ENCODE measurements at regions not wholly inside any gene's neighbourhood (a gene's known extent, or its start where the extent isn't known, plus 50 kb on each side); places are given as distances from the start of the nearest gene placed in this dataset.

DNA sequence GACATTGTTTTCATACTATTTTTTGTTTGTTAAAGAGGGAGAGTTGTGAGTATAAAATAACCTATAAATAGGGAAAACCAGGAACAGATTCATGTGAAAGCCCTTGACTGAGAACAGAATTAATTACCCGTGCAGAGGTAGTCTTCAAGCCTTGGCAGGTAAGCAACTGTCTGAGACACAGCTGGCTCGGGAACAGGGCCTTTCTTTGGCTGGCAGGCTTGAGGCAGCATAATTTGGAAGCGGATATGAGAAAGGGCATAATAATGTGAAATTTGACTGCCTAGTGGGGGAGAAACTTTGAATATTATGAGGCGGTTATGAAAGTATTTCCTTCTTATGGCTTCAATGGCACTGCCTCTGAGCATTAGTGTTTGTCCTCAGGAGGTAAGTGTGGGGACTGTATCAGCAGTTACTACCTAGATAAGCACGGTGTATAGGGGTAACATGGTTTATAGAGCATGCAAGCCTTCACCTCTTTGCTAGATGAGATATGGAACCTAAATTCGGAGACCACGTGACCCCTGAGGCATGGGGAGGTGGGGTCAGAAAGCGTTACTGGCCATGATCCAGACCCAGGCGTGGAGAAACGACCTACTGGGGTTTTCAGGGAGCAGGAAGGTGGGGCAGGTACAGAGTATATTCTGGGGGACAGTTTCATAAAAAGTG, 210.2 kb upstream of the GAS1 start:
- Histone ChIP-seq H3K27me3 (no peaks in the 10 kb centered on the region), H3K4me3 (no peak overlapping the region), H3K4me1 (no peaks in the 10 kb centered on the region), H3K27ac (no peak overlapping the region), H3K9me3 (no peaks in the 10 kb centered on the region), H3K36me3 (no peaks in the 10 kb centered on the region)
- intact Hi-C loops (cut with DNase I), result loop anchor here in 1 of 3 donors (10.0 kb wide), 1 partner anchor 63 kb away; no protein-coding TSS in a partner anchor
- no peak for FAIRE-seq
- TF ChIP-seq, protein P1, sequence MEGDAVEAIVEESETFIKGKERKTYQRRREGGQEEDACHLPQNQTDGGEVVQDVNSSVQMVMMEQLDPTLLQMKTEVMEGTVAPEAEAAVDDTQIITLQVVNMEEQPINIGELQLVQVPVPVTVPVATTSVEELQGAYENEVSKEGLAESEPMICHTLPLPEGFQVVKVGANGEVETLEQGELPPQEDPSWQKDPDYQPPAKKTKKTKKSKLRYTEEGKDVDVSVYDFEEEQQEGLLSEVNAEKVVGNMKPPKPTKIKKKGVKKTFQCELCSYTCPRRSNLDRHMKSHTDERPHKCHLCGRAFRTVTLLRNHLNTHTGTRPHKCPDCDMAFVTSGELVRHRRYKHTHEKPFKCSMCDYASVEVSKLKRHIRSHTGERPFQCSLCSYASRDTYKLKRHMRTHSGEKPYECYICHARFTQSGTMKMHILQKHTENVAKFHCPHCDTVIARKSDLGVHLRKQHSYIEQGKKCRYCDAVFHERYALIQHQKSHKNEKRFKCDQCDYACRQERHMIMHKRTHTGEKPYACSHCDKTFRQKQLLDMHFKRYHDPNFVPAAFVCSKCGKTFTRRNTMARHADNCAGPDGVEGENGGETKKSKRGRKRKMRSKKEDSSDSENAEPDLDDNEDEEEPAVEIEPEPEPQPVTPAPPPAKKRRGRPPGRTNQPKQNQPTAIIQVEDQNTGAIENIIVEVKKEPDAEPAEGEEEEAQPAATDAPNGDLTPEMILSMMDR (IDR thresholded peaks at IDR 0.05), result no peak
- no peak for DNase-seq
- 69 to 77% methylated on average over 10 of the region's 10 CpGs for WGBS, 2 donors
- ATAC-seq, result no peak

DNA sequence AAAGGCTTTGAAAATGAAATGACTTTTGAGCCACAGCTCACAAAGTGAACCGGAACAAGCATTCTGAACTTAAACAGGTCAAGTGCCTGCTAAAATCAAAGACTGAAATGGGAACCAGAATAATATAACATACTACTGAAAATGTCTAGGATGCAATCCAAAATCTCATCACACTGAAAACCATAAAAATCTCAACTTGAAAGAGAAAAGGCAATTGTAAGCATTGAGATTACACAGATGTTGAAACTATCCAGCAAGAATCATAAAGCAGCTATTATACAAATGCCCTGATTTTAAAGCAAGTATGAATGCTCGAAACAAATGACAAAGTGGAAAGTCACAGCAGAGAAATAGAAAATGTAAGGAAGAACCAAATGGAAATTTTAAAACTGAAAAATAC, 211.5 kb upstream of the GAS1 start:
- WGBS, 2 donors, result 82 to 85% methylated on average over 2 of the region's 2 CpGs
- Histone ChIP-seq H3K4me1 (no peaks in the 10 kb centered on the region), H3K27me3 (no peaks in the 10 kb centered on the region), H3K4me3 (no peak overlapping the region), H3K9me3 (no peaks in the 10 kb centered on the region), H3K27ac (no peak overlapping the region), H3K36me3 (no peaks in the 10 kb centered on the region)
- FAIRE-seq (no peak), ATAC-seq (no peak), DNase-seq (no peak)
- TF ChIP-seq, protein P1 (IDR thresholded peaks at IDR 0.05), result no peak
- intact Hi-C loops (cut with DNase I), result loop anchor here in 1 of 3 donors (10.0 kb wide), 1 partner anchor 64 kb away; no protein-coding TSS in a partner anchor

GRCh38 chr9:87160148-87161102, 213.1 kb upstream of the GAS1 start:
- no peak for FAIRE-seq
- Histone ChIP-seq H3K27me3 (no peaks in the 10 kb centered on the region), H3K27ac (no peak overlapping the region), H3K36me3 (no peaks in the 10 kb centered on the region), H3K4me3 (no peak overlapping the region), H3K9me3 (no peaks in the 10 kb centered on the region), H3K4me1 (no peaks in the 10 kb centered on the region)
- intact Hi-C loops (cut with DNase I), result no loop called here
- ATAC-seq, result no peak
- TF ChIP-seq, protein P1 (IDR thresholded peaks at IDR 0.05), result no peak
- no peak for DNase-seq
- 64 to 68% methylated on average over 8 of the region's 8 CpGs for WGBS, 2 donors

- Histone ChIP-seq H3K9me3 (no peaks in the 10 kb centered on the region), H3K27me3 (no peaks in the 10 kb centered on the region), H3K4me1 (no peaks in the 10 kb centered on the region), H3K4me3 (no peak overlapping the region), H3K27ac (no peak overlapping the region), H3K36me3 (no peaks in the 10 kb centered on the region)
- WGBS, 2 donors, result 57 to 60% methylated on average over 5 of the region's 5 CpGs
- intact Hi-C loops (cut with DNase I), result no loop called here
- TF ChIP-seq, protein P1 (IDR thresholded peaks at IDR 0.05), result no peak
- FAIRE-seq (no peak), ATAC-seq (no peak), DNase-seq (no peak)
These were observed 219.9 kb upstream of the GAS1 start for GRCh38 chr9:87167161-87167560.

All from pancreas (tissue), 10 donors.